Vagina (tissue), 2 donors: ENCODE measurements at regions not wholly inside any gene's neighbourhood (a gene's known extent, or its start where the extent isn't known, plus 50 kb on each side); places are given as distances from the start of the nearest gene placed in this dataset.

ENCODE experiments used
- DNase-seq, 2 donors: peaks; one replicate each; pipeline ENCODE4 v3.0.0-alpha.2; 2017; ENCODE audit errors: extremely low spot score in 2 of 2
- H3K27ac ChIP-seq: fragments of 200-600 bp; sonication (generic); one replicate; pipeline ENCODE4 v1.5.1; 2019
- H3K27me3 ChIP-seq: fragments of 200-600 bp; sonication (generic); one replicate; pipeline ENCODE4 v1.5.1; 2019
- H3K36me3 ChIP-seq, 2 donors: fragments of 200-600 bp; sonication (generic); one replicate each; pipeline ENCODE4 v1.5.1; 2017 to 2019
- H3K4me1 ChIP-seq: fragments of 200-600 bp; sonication (generic); one replicate; pipeline ENCODE4 v1.5.1; 2019
- H3K4me3 ChIP-seq, 2 donors: fragments of 200-600 bp; sonication (generic); 1 replicate in 1 of 2; 2 replicates in 1 of 2; pipeline ENCODE4 v1.5.1; 2016 to 2019
- H3K9me3 ChIP-seq: fragments of 200-600 bp; sonication (generic); one replicate; pipeline ENCODE4 v1.5.1; 2019
- CTCF ChIP-seq, 3 experiments: fragments of 450-650 bp in 2 of 3; fragments of 200-600 bp in 1 of 3; sonication (generic) in 1 of 3; IDR thresholded peaks; one replicate each; pipeline ENCODE4 v1.5.1; 2017 to 2019; ENCODE audit warnings: antibody characterized with exemption in 3 of 3, mild to moderate bottlenecking in 2 of 3, moderate library complexity in 2 of 3
- POLR2A ChIP-seq, 2 donors: fragments of 450-650 bp; IDR thresholded peaks; one replicate each; pipeline ENCODE4 v1.6.1; 2017; ENCODE audit warnings: antibody characterized with exemption in 2 of 2, mild to moderate bottlenecking in 2 of 2, moderate library complexity in 2 of 2
- POLR2AphosphoS5 ChIP-seq, 2 donors: sonication (generic); formaldehyde crosslinking; IDR thresholded peaks; one replicate each; pipeline ENCODE4 v1.9.0; 2017; ENCODE audit warnings: antibody characterized with exemption in 2 of 2, mild to moderate bottlenecking in 2 of 2, low read depth in 1 of 2; ENCODE audit not compliant: insufficient read depth in 1 of 2
- intact Hi-C: fragments of 100-400 bp; cut with DNase I; formaldehyde crosslinking; loops from one replicate; pipeline ENCODE4 v1.15.1; 2023

- DNase-seq = no peak
- intact Hi-C loops = no loop called here
- TF ChIP-seq POLR2AphosphoS5 (IDR thresholded peaks at IDR 0.05; ENCODE audit: insufficient read depth in 1 of 2, low read depth in 1 of 2) (no peak), CTCF (IDR thresholded peaks at IDR 0.05) (no peak), POLR2A (IDR thresholded peaks at IDR 0.05) (no peak)
- Histone ChIP-seq H3K27ac (no peak overlapping the region), H3K36me3 (no peaks in the 10 kb centered on the region), H3K9me3 (no peaks in the 10 kb centered on the region), H3K27me3 (no peaks in the 10 kb centered on the region), H3K4me1 (no peaks in the 10 kb centered on the region), H3K4me3 (no peak overlapping the region)
Measured at GRCh38 chr1:101451888-101452287, 215.1 kb downstream of the S1PR1 start.

GRCh38 chr1:101452825-101453224, 216.0 kb downstream of the S1PR1 start:
- TF ChIP-seq CTCF (IDR thresholded peaks at IDR 0.05) = no peak
- TF ChIP-seq POLR2A (IDR thresholded peaks at IDR 0.05) = no peak
- TF ChIP-seq POLR2AphosphoS5 (IDR thresholded peaks at IDR 0.05; ENCODE audit: insufficient read depth in 1 of 2, low read depth in 1 of 2) = no peak
- Histone ChIP-seq H3K27ac (no peak overlapping the region), H3K9me3 (no peaks in the 10 kb centered on the region), H3K36me3 (no peaks in the 10 kb centered on the region), H3K4me1 (no peaks in the 10 kb centered on the region), H3K27me3 (no peaks in the 10 kb centered on the region), H3K4me3 (no peak overlapping the region)
- DNase-seq = no peak
- intact Hi-C loops = no loop called here

GRCh38 chr1:101453844-101454243, 217.0 kb downstream of the S1PR1 start:
- Histone ChIP-seq H3K4me1 (no peaks in the 10 kb centered on the region), H3K36me3 (no peaks in the 10 kb centered on the region), H3K9me3 (no peaks in the 10 kb centered on the region), H3K27ac (no peak overlapping the region), H3K27me3 (no peaks in the 10 kb centered on the region), H3K4me3 (no peak overlapping the region)
- intact Hi-C loops = no loop called here
- TF ChIP-seq POLR2A (IDR thresholded peaks at IDR 0.05) = no peak
- TF ChIP-seq CTCF (IDR thresholded peaks at IDR 0.05) = no peak
- TF ChIP-seq POLR2AphosphoS5 (IDR thresholded peaks at IDR 0.05; ENCODE audit: insufficient read depth in 1 of 2, low read depth in 1 of 2) = no peak
- no peak for DNase-seq

- intact Hi-C loops = no loop called here
- Histone ChIP-seq H3K36me3 (no peaks in the 10 kb centered on the region), H3K4me1 (no peaks in the 10 kb centered on the region), H3K27ac (no peak overlapping the region), H3K9me3 (no peaks in the 10 kb centered on the region), H3K4me3 (no peak overlapping the region), H3K27me3 (no peaks in the 10 kb centered on the region)
- TF ChIP-seq CTCF (IDR thresholded peaks at IDR 0.05) (no peak), POLR2AphosphoS5 (IDR thresholded peaks at IDR 0.05; ENCODE audit: insufficient read depth in 1 of 2, low read depth in 1 of 2) (no peak), POLR2A (IDR thresholded peaks at IDR 0.05) (no peak)
- DNase-seq = no peak
Measured at GRCh38 chr1:101455166-101455565, 218.3 kb downstream of the S1PR1 start.

GRCh38 chr1:101460739-101461138, 223.9 kb downstream of the S1PR1 start:
- no peaks in the 10 kb centered on the region for H3K4me1 ChIP-seq
- intact Hi-C loops = no loop called here
- no peaks in the 10 kb centered on the region for H3K9me3 ChIP-seq
- H3K27me3 ChIP-seq = no peaks in the 10 kb centered on the region
- H3K27ac ChIP-seq = no peak overlapping the region
- no peaks in the 10 kb centered on the region for H3K36me3 ChIP-seq
- TF ChIP-seq POLR2A (IDR thresholded peaks at IDR 0.05) (no peak), POLR2AphosphoS5 (IDR thresholded peaks at IDR 0.05; ENCODE audit: insufficient read depth in 1 of 2, low read depth in 1 of 2) (no peak), CTCF (IDR thresholded peaks at IDR 0.05) (no peak)
- DNase-seq = no peak
- no peak overlapping the region for H3K4me3 ChIP-seq
